Thymus (tissue), 11 donors: ENCODE measurements at regions not wholly inside any gene's neighbourhood (a gene's known extent, or its start where the extent isn't known, plus 50 kb on each side); places are given as distances from the start of the nearest gene placed in this dataset.

Source experiments
- DNase-seq, 9 donors: peaks; one replicate each; pipeline ENCODE4 v3.0.0-alpha.2; 2013; ENCODE audit warnings: low spot score in 9 of 9, low read depth in 6 of 9, missing footprints in 1 of 9
- H3K27ac ChIP-seq, 2 donors: one replicate each; pipeline ENCODE4 v1.5.1; 2013; ENCODE audit warnings: control low read depth in 1 of 2, low read depth in 1 of 2, low read length in 1 of 2, mild to moderate bottlenecking in 1 of 2, moderate library complexity in 1 of 2
- H3K27me3 ChIP-seq, 2 donors: one replicate each; pipeline ENCODE4 v1.5.1; 2013; ENCODE audit warnings: low read length in 1 of 2; ENCODE audit not compliant: control insufficient read depth in 2 of 2, insufficient read depth in 1 of 2
- H3K36me3 ChIP-seq, 2 donors: one replicate each; pipeline ENCODE4 v1.5.1; 2013; ENCODE audit warnings: low read length in 1 of 2, mild to moderate bottlenecking in 1 of 2, moderate library complexity in 1 of 2; ENCODE audit not compliant: control insufficient read depth in 2 of 2, insufficient read depth in 2 of 2
- H3K4me1 ChIP-seq, 2 donors: one replicate each; pipeline ENCODE4 v1.5.1; 2013; ENCODE audit warnings: low read length in 2 of 2; ENCODE audit not compliant: control insufficient read depth in 2 of 2, insufficient read depth in 2 of 2
- H3K4me3 ChIP-seq, 2 donors: one replicate each; pipeline ENCODE4 v1.5.1; 2013; ENCODE audit warnings: low read length in 2 of 2, control low read depth in 1 of 2, mild to moderate bottlenecking in 1 of 2
- H3K9me3 ChIP-seq, 2 donors: one replicate each; pipeline ENCODE4 v1.5.1; 2013; ENCODE audit warnings: low read length in 1 of 2, mild to moderate bottlenecking in 1 of 2; ENCODE audit not compliant: control insufficient read depth in 2 of 2, insufficient read depth in 1 of 2
- WGBS: extraction: QIAGEN DNeasy Blood & Tissue Kit; methylation state at CpG from one replicate; pipeline ENCODE4 v1.1.7; 2013; 5-methylcytosine and 5-hydroxymethylcytosine counted together
- donor health status: healthy.

GRCh38 chr3:150223558-150223957, 184.5 kb upstream of the TSC22D2 start:
- H3K27ac ChIP-seq = no peak overlapping the region
- 80% methylated on average over 4 of the region's 4 CpGs for WGBS
- H3K9me3 ChIP-seq = no peaks in the 10 kb centered on the region
- no peak for DNase-seq
- no peak overlapping the region for H3K4me3 ChIP-seq
- peaks cover 0 to 7% of the 10 kb centered on the region in 2 donors for H3K4me1 ChIP-seq
- no peaks in the 10 kb centered on the region for H3K36me3 ChIP-seq
- H3K27me3 ChIP-seq = peaks cover 0 to 57% of the 10 kb centered on the region in 2 donors

GRCh38 chr3:150222691-150223489, 185.2 kb upstream of the TSC22D2 start:
- no peak for DNase-seq
- H3K9me3 ChIP-seq = no peaks in the 10 kb centered on the region
- no peak overlapping the region for H3K27ac ChIP-seq
- no peak overlapping the region for H3K4me3 ChIP-seq
- WGBS = 70% methylated on average over 10 of the region's 10 CpGs
- H3K36me3 ChIP-seq = no peaks in the 10 kb centered on the region
- H3K4me1 ChIP-seq = peaks cover 0 to 7% of the 10 kb centered on the region in 2 donors
- H3K27me3 ChIP-seq = peaks cover 0 to 57% of the 10 kb centered on the region in 2 donors

- Histone ChIP-seq H3K4me3 (no peak overlapping the region), H3K27ac (no peak overlapping the region), H3K36me3 (no peaks in the 10 kb centered on the region), H3K27me3 (peaks cover 0 to 57% of the 10 kb centered on the region in 2 donors), H3K4me1 (peaks cover 0 to 7% of the 10 kb centered on the region in 2 donors), H3K9me3 (no peaks in the 10 kb centered on the region)
- no peak for DNase-seq
- 96% methylated on average over 10 of the region's 10 CpGs for WGBS
These were observed 186.1 kb upstream of the TSC22D2 start for GRCh38 chr3:150221904-150222523.

- H3K27me3 ChIP-seq = peaks cover 0 to 53% of the 10 kb centered on the region in 2 donors
- WGBS = 56% methylated on average over 5 of the region's 5 CpGs
These were observed 187.3 kb upstream of the TSC22D2 start for GRCh38 chr3:150220799-150221198.

GRCh38 chr3:150220041-150220440, 188.1 kb upstream of the TSC22D2 start:
- no peaks in the 10 kb centered on the region for H3K9me3 ChIP-seq
- no peaks in the 10 kb centered on the region for H3K36me3 ChIP-seq
- 81% methylated on average over 3 of the region's 3 CpGs for WGBS
- H3K4me3 ChIP-seq = no peak overlapping the region
- no peak for DNase-seq
- peaks cover 0 to 7% of the 10 kb centered on the region in 2 donors for H3K4me1 ChIP-seq
- H3K27ac ChIP-seq = no peak overlapping the region
- H3K27me3 ChIP-seq = peaks cover 0 to 50% of the 10 kb centered on the region in 2 donors

More at GRCh38 chr3:150220799-150221198, 187.3 kb upstream of the TSC22D2 start:
- no peaks in the 10 kb centered on the region for H3K36me3 ChIP-seq
- H3K4me1 ChIP-seq = peaks cover 0 to 7% of the 10 kb centered on the region in 2 donors
- no peak overlapping the region for H3K4me3 ChIP-seq
- no peaks in the 10 kb centered on the region for H3K9me3 ChIP-seq
- no peak for DNase-seq
- H3K27ac ChIP-seq = no peak overlapping the region

- peaks cover 0 to 7% of the 10 kb centered on the region in 2 donors for H3K4me1 ChIP-seq
- no peak overlapping the region for H3K4me3 ChIP-seq
- no peaks in the 10 kb centered on the region for H3K36me3 ChIP-seq
- H3K27ac ChIP-seq = no peak overlapping the region
- 97% methylated on average over 3 of the region's 3 CpGs for WGBS
- DNase-seq = no peak
- H3K9me3 ChIP-seq = no peaks in the 10 kb centered on the region
- peaks cover 0 to 38% of the 10 kb centered on the region in 2 donors for H3K27me3 ChIP-seq
These were observed 189.3 kb upstream of the TSC22D2 start for GRCh38 chr3:150218841-150219240.

- DNase-seq = no peak
- Histone ChIP-seq H3K27ac (no peak overlapping the region), H3K4me3 (no peak overlapping the region), H3K27me3 (peaks cover 0 to 35% of the 10 kb centered on the region in 2 donors), H3K9me3 (no peaks in the 10 kb centered on the region), H3K36me3 (no peaks in the 10 kb centered on the region), H3K4me1 (peaks cover 0 to 7% of the 10 kb centered on the region in 2 donors)
- 91% methylated on average over 4 of the region's 4 CpGs for WGBS
These were observed 189.9 kb upstream of the TSC22D2 start for GRCh38 chr3:150218236-150218635.

- no peaks in the 10 kb centered on the region for H3K9me3 ChIP-seq
- H3K4me3 ChIP-seq = no peak overlapping the region
- peaks cover 0 to 7% of the 10 kb centered on the region in 2 donors for H3K4me1 ChIP-seq
- H3K36me3 ChIP-seq = no peaks in the 10 kb centered on the region
- H3K27ac ChIP-seq = no peak overlapping the region
- DNase-seq = no peak
- WGBS = 96% methylated on average over 4 of the region's 4 CpGs
- peaks cover 0 to 29% of the 10 kb centered on the region in 2 donors for H3K27me3 ChIP-seq
These were observed 190.4 kb upstream of the TSC22D2 start for GRCh38 chr3:150217691-150218090.

GRCh38 chr3:150216866-150217600, 191.1 kb upstream of the TSC22D2 start:
- Histone ChIP-seq H3K4me3 (no peak overlapping the region), H3K27ac (no peak overlapping the region), H3K9me3 (no peaks in the 10 kb centered on the region), H3K36me3 (no peaks in the 10 kb centered on the region), H3K4me1 (peaks cover 0 to 7% of the 10 kb centered on the region in 2 donors), H3K27me3 (peaks cover 0 to 23% of the 10 kb centered on the region in 2 donors)
- 96% methylated on average over 9 of the region's 9 CpGs for WGBS
- no peak for DNase-seq
